ENCODE measurements at regions not wholly inside any gene's neighbourhood (a gene's known extent, or its start where the extent isn't known, plus 50 kb on each side); places are given as distances from the start of the nearest gene placed in this dataset.

GRCh38 chrX:16023790-16024734, 99.3 kb upstream of the GRPR start:
- in situ Hi-C loops (cut with HindIII; ENCODE audit: low pct_unique_long_range_greater_than_20kb, low sequenced_read_pairs) (no loop called here), intact Hi-C loops (cut with micrococcal nuclease; ENCODE audit: unreplicated experiment) (no loop called here)
- ChIA-PET CTCF (no interaction called here), POLR2A (no interaction called here)
- BruUV-seq (replicated peaks): no TSS peak
- ATAC-seq (no peak), DNase-seq (ENCODE audit: low read depth, low spot score) (no peak)
- H3K4me3 ChIP-seq (ENCODE audit: low read depth in 2 of 2, low read length in 2 of 2): no peak overlapping the region
- no peak for TF ChIP-seq POLR2AphosphoS5 (IDR thresholded peaks at IDR 0.05; ENCODE audit: low read depth, low read length)
- no peak for TF ChIP-seq REST (IDR thresholded peaks at IDR 0.05; ENCODE audit: insufficient read depth in 1 of 2, low read depth in 2 of 2, low read length in 1 of 2)
- TF ChIP-seq SIN3A (IDR thresholded peaks at IDR 0.05; ENCODE audit: borderline replicate concordance, insufficient read depth, low read depth, low read length): no peak
- TF ChIP-seq CTCF (IDR thresholded peaks at IDR 0.05): no peak
- no peak for TF ChIP-seq TCF7L2 (IDR thresholded peaks at IDR 0.05; ENCODE audit: low read depth, low read length)
- no peaks in the 10 kb centered on the region for H3K27me3 ChIP-seq (ENCODE audit: control insufficient read depth, insufficient read depth, low read length)
- H3K9me3 ChIP-seq (ENCODE audit: control insufficient read depth, insufficient read depth, low read depth, low read length): no peaks in the 10 kb centered on the region
- H3K27ac ChIP-seq (ENCODE audit: low read length): no peak overlapping the region
- H3K36me3 ChIP-seq (ENCODE audit: control insufficient read depth, insufficient read depth, low read length): no peaks in the 10 kb centered on the region
- no peaks in the 10 kb centered on the region for H3K4me1 ChIP-seq (ENCODE audit: control insufficient read depth, insufficient read depth, low read length)

GRCh38 chrX:16022580-16023200, 100.7 kb upstream of the GRPR start:
- Histone ChIP-seq H3K27ac (ENCODE audit: low read length) (no peak overlapping the region), H3K4me3 (ENCODE audit: low read depth in 2 of 2, low read length in 2 of 2) (no peak overlapping the region), H3K4me1 (ENCODE audit: control insufficient read depth, insufficient read depth, low read length) (no peaks in the 10 kb centered on the region), H3K9me3 (ENCODE audit: control insufficient read depth, insufficient read depth, low read depth, low read length) (no peaks in the 10 kb centered on the region), H3K36me3 (ENCODE audit: control insufficient read depth, insufficient read depth, low read length) (no peaks in the 10 kb centered on the region), H3K27me3 (ENCODE audit: control insufficient read depth, insufficient read depth, low read length) (no peaks in the 10 kb centered on the region)
- ATAC-seq (no peak), DNase-seq (ENCODE audit: low read depth, low spot score) (no peak)
- intact Hi-C loops (cut with micrococcal nuclease; ENCODE audit: unreplicated experiment): no loop called here
- in situ Hi-C loops (cut with HindIII; ENCODE audit: low pct_unique_long_range_greater_than_20kb, low sequenced_read_pairs): no loop called here
- POLR2A ChIA-PET: no interaction called here
- TF ChIP-seq TCF7L2 (IDR thresholded peaks at IDR 0.05; ENCODE audit: low read depth, low read length): no peak
- TF ChIP-seq POLR2AphosphoS5 (IDR thresholded peaks at IDR 0.05; ENCODE audit: low read depth, low read length): no peak
- no peak for TF ChIP-seq CTCF (IDR thresholded peaks at IDR 0.05)
- TF ChIP-seq REST (IDR thresholded peaks at IDR 0.05; ENCODE audit: insufficient read depth in 1 of 2, low read depth in 2 of 2, low read length in 1 of 2): no peak
- TF ChIP-seq SIN3A (IDR thresholded peaks at IDR 0.05; ENCODE audit: borderline replicate concordance, insufficient read depth, low read depth, low read length): no peak
- BruUV-seq (replicated peaks): no TSS peak
- CTCF ChIA-PET: no interaction called here

All from Panc1 (cell line).